Endodermal cell (in vitro differentiated cells): ENCODE measurements at regions not wholly inside any gene's neighbourhood (a gene's known extent, or its start where the extent isn't known, plus 50 kb on each side); places are given as distances from the start of the nearest gene placed in this dataset.

ENCODE experiments used
- DNase-seq: peaks from one replicate; pipeline ENCODE4 v3.0.0-alpha.2; 2017
- H3K27ac ChIP-seq: 2 replicates; pipeline ENCODE4 v1.5.1; 2013; ENCODE audit warnings: mild to moderate bottlenecking, low read depth, low read length, moderate library complexity
- H3K27me3 ChIP-seq: 2 replicates; pipeline ENCODE4 v1.6.1; 2013; ENCODE audit warnings: mild to moderate bottlenecking, low read length, moderate library complexity; ENCODE audit not compliant: insufficient read depth, control insufficient read depth, poor library complexity, severe bottlenecking
- H3K36me3 ChIP-seq: 2 replicates; pipeline ENCODE4 v1.7.0; 2013; ENCODE audit warnings: mild to moderate bottlenecking, low read length, moderate library complexity; ENCODE audit not compliant: control insufficient read depth, insufficient read depth
- H3K4me1 ChIP-seq: one replicate; pipeline ENCODE4 v1.7.0; 2013; ENCODE audit warnings: low read length; ENCODE audit not compliant: control insufficient read depth, insufficient read depth
- H3K4me3 ChIP-seq: 2 replicates; pipeline ENCODE4 v1.5.1; 2013; ENCODE audit warnings: mild to moderate bottlenecking, low read length, moderate library complexity
- H3K9ac ChIP-seq: 2 replicates; pipeline ENCODE4 v1.6.1; 2013; ENCODE audit warnings: mild to moderate bottlenecking, low read length, moderate library complexity; ENCODE audit not compliant: poor library complexity, severe bottlenecking; ENCODE audit errors: extremely low read depth
- H3K9me3 ChIP-seq: 2 replicates; pipeline ENCODE4 v1.6.1; 2013; ENCODE audit warnings: mild to moderate bottlenecking, low read length, moderate library complexity; ENCODE audit not compliant: control insufficient read depth
- H3K27ac Mint-ChIP-seq: 2 replicates; pipeline ENCODE4 v1.8.0; 2020; ENCODE audit warnings: mixed read lengths
- H3K27me3 Mint-ChIP-seq: 2 replicates; pipeline ENCODE4 v1.8.0; 2021; ENCODE audit warnings: mild to moderate bottlenecking, mixed read lengths; ENCODE audit not compliant: insufficient read depth
- H3K36me3 Mint-ChIP-seq: 2 replicates; pipeline ENCODE4 v1.8.0; 2020; ENCODE audit warnings: low read depth, mixed read lengths
- H3K4me1 Mint-ChIP-seq: 2 replicates; pipeline ENCODE4 v1.8.0; 2020; ENCODE audit warnings: mixed read lengths
- H3K4me3 Mint-ChIP-seq: 2 replicates; pipeline ENCODE4 v1.8.0; 2020; ENCODE audit warnings: mild to moderate bottlenecking, moderate library complexity, mixed read lengths
- H3K9me3 Mint-ChIP-seq: 2 replicates; pipeline ENCODE4 v1.8.0; 2020; ENCODE audit warnings: mild to moderate bottlenecking, mixed read lengths
- CTCF ChIP-seq: fragments of 200-600 bp; sonication (generic); conservative IDR thresholded peaks from 2 replicates; pipeline ENCODE4 v1.5.0; 2021; ENCODE audit warnings: antibody characterized with exemption, mild to moderate bottlenecking
- WGBS, 2 experiments: methylation state at CpG; one replicate each; pipeline versions ENCODE4 v1.1.5 to v1.1.7; 2013; ENCODE audit warnings: missing lambda C conversion rate in 2 of 2, mixed read lengths in 1 of 2; ENCODE audit not compliant: insufficient coverage in 1 of 2, insufficient read length in 1 of 2; 5-methylcytosine and 5-hydroxymethylcytosine counted together

GRCh38 chr7:45257284-45257683 is 99.7 kb downstream of the RAMP3 start:
- no peaks in the 10 kb centered on the region for H3K36me3 Mint-ChIP-seq
- Histone ChIP-seq H3K4me1 (no peaks in the 10 kb centered on the region), H3K4me3 (no peak overlapping the region), H3K27me3 (peaks cover 11% of the 10 kb centered on the region), H3K9me3 (no peaks in the 10 kb centered on the region), H3K36me3 (no peaks in the 10 kb centered on the region), H3K27ac (no peak overlapping the region), H3K9ac (no peak overlapping the region)
- H3K4me3 Mint-ChIP-seq = no peak overlapping the region
- no peak for DNase-seq
- TF ChIP-seq CTCF = no peak
- peaks cover 21% of the 10 kb centered on the region for H3K27me3 Mint-ChIP-seq
- no peak overlapping the region for H3K27ac Mint-ChIP-seq
- peaks cover 5% of the 10 kb centered on the region for H3K9me3 Mint-ChIP-seq
- peaks cover 3% of the 10 kb centered on the region for H3K4me1 Mint-ChIP-seq

GRCh38 chr7:45258533-45259226 is 101.1 kb downstream of the RAMP3 start:
- no peaks in the 10 kb centered on the region for H3K36me3 Mint-ChIP-seq
- H3K9me3 Mint-ChIP-seq = peaks cover 17% of the 10 kb centered on the region
- no peak for DNase-seq
- H3K27ac ChIP-seq = no peak overlapping the region
- WGBS, 2 experiments = 73 to 80% methylated on average over 2 to 5 of the region's 5 CpGs
- no peak for TF ChIP-seq CTCF
- H3K4me3 ChIP-seq = no peak overlapping the region
- H3K9ac ChIP-seq = no peak overlapping the region
- peaks cover 16% of the 10 kb centered on the region for H3K27me3 Mint-ChIP-seq
- H3K27ac Mint-ChIP-seq = no peak overlapping the region
- peaks cover 3% of the 10 kb centered on the region for H3K4me1 Mint-ChIP-seq
- H3K4me1 ChIP-seq = no peaks in the 10 kb centered on the region
- H3K36me3 ChIP-seq = no peaks in the 10 kb centered on the region
- H3K27me3 ChIP-seq = peaks cover 11% of the 10 kb centered on the region
- no peak overlapping the region for H3K4me3 Mint-ChIP-seq
- no peaks in the 10 kb centered on the region for H3K9me3 ChIP-seq

GRCh38 chr7:45259227-45259596 is 101.6 kb downstream of the RAMP3 start:
- 93 to 97% methylated on average over 4 of the region's 4 CpGs for WGBS, 2 experiments
- H3K9ac ChIP-seq = no peak overlapping the region
- peaks cover 16% of the 10 kb centered on the region for H3K27me3 Mint-ChIP-seq

More at GRCh38 chr7:45259227-45259596, 101.6 kb downstream of the RAMP3 start:
- no peak for TF ChIP-seq CTCF
- Histone ChIP-seq H3K4me3 (no peak overlapping the region), H3K27ac (no peak overlapping the region), H3K36me3 (no peaks in the 10 kb centered on the region), H3K27me3 (peaks cover 11% of the 10 kb centered on the region), H3K9me3 (no peaks in the 10 kb centered on the region), H3K4me1 (no peaks in the 10 kb centered on the region)
- Mint-ChIP-seq H3K9me3 (peaks cover 17% of the 10 kb centered on the region), H3K27ac (no peak overlapping the region), H3K4me3 (no peak overlapping the region), H3K4me1 (peaks cover 3% of the 10 kb centered on the region), H3K36me3 (no peaks in the 10 kb centered on the region)
- DNase-seq = no peak
